SK-N-SH (cell line): ENCODE measurements at regions not wholly inside any gene's neighbourhood (a gene's known extent, or its start where the extent isn't known, plus 50 kb on each side); places are given as distances from the start of the nearest gene placed in this dataset.
"Not testable (repeated sequence)": the region's sequence is repeated elsewhere in the genome, so short reads cannot be mapped to it uniquely, and the experiment has no call there.

Experiments used
- CTCF ChIA-PET: fragments of 300-600, 350-600 bp; formaldehyde crosslinking; extraction: SDS; loops from one replicate; lab custom pipeline; 2021; lab: Yijun Ruan, JAX
- POLR2A ChIA-PET: fragments of 350-600 bp; sonication (Branson Sonifier 250); formaldehyde crosslinking; extraction: SDS; loops from one replicate; lab custom pipeline; 2020; ENCODE audit warnings: antibody characterized with exemption, inconsistent platforms; lab: Yijun Ruan, JAX
- DNase-seq: peaks from one replicate; pipeline ENCODE4 v3.0.0; 2012
- H2AFZ ChIP-seq: fragments of 200-600 bp; sonication (generic); 2 replicates; pipeline ENCODE4 v1.8.1; 2016; ENCODE audit warnings: antibody characterized with exemption, mild to moderate bottlenecking, low read depth
- H3F3A ChIP-seq: fragments of 200-600 bp; sonication (generic); replicated peaks from 2 replicates; pipeline ENCODE3; 2016; ENCODE audit warnings: antibody characterized with exemption, mild to moderate bottlenecking; ENCODE audit not compliant: insufficient read depth
- H3K27ac ChIP-seq, 2 experiments: fragments of 200-500 bp in 1 of 2; fragments of 200-600 bp in 1 of 2; sonication (Bioruptor generic) in 1 of 2; sonication (generic), shearing (Covaris generic) in 1 of 2; 2 replicates each; pipeline versions ENCODE4 v1.5.1 to v1.6.1; 2014 to 2016; ENCODE audit warnings: low read depth in 2 of 2, inconsistent platforms in 1 of 2, low read length in 1 of 2, mild to moderate bottlenecking in 1 of 2, mixed read lengths in 1 of 2
- H3K27me3 ChIP-seq: fragments of 200-600 bp; sonication (generic), shearing (Covaris generic); 2 replicates; pipeline ENCODE4 v1.6.1; 2016; ENCODE audit warnings: mixed run types; ENCODE audit not compliant: insufficient read depth
- H3K36me3 ChIP-seq, 2 experiments: fragments of 200-500 bp in 1 of 2; fragments of 200-600 bp in 1 of 2; sonication (Bioruptor generic) in 1 of 2; sonication (generic) in 1 of 2; replicated peaks in 1 of 2; 2 replicates each; pipeline versions ENCODE3 to v1.5.1; 2014 to 2016; ENCODE audit warnings: low read length in 1 of 2, mild to moderate bottlenecking in 1 of 2; ENCODE audit not compliant: insufficient read depth in 2 of 2, control insufficient read depth in 1 of 2
- H3K4me1 ChIP-seq, 2 experiments: fragments of 200-500 bp in 1 of 2; fragments of 200-600 bp in 1 of 2; sonication (Bioruptor generic) in 1 of 2; sonication (generic), shearing (Covaris generic) in 1 of 2; 2 replicates each; pipeline versions ENCODE4 v1.5.1 to v1.6.1; 2014 to 2016; ENCODE audit warnings: low read depth in 1 of 2, low read length in 1 of 2, mixed run types in 1 of 2; ENCODE audit not compliant: insufficient read depth in 2 of 2, control insufficient read depth in 1 of 2
- H3K4me2 ChIP-seq: fragments of 200-600 bp; sonication (generic), shearing (Covaris generic); 2 replicates; pipeline ENCODE4 v1.6.1; 2017; ENCODE audit warnings: mixed run types
- H3K4me3 ChIP-seq, 2 experiments: fragments of 200-500 bp in 1 of 2; fragments of 200-600 bp in 1 of 2; sonication (Bioruptor generic) in 1 of 2; sonication (generic), shearing (Covaris generic) in 1 of 2; 2 replicates each; pipeline versions ENCODE4 v1.5.1 to v1.8.1; 2014 to 2016; ENCODE audit warnings: low read depth in 2 of 2, inconsistent platforms in 1 of 2, low read length in 1 of 2, mild to moderate bottlenecking in 1 of 2, mixed read lengths in 1 of 2, moderate library complexity in 1 of 2
- H3K79me2 ChIP-seq: fragments of 200-600 bp; sonication (generic); 2 replicates; pipeline ENCODE4 v1.8.1; 2017; ENCODE audit warnings: mild to moderate bottlenecking; ENCODE audit not compliant: insufficient read depth
- H3K9ac ChIP-seq: fragments of 200-600 bp; sonication (generic); 2 replicates; pipeline ENCODE4 v1.6.1; 2017; ENCODE audit warnings: mixed run types
- H3K9me2 ChIP-seq: fragments of 200-600 bp; sonication (generic); 2 replicates; pipeline ENCODE4 v1.6.1; 2017; ENCODE audit warnings: mixed run types
- H3K9me3 ChIP-seq: fragments of 200-600 bp; sonication (generic); 2 replicates; pipeline ENCODE4 v1.6.1; 2017; ENCODE audit warnings: mixed run types, mild to moderate bottlenecking, moderate library complexity
- H4K20me1 ChIP-seq: fragments of 200-600 bp; sonication (generic); 2 replicates; pipeline ENCODE4 v1.6.1; 2017; ENCODE audit warnings: mild to moderate bottlenecking, mixed run types; ENCODE audit not compliant: insufficient read depth
- ELF1 ChIP-seq: IDR thresholded peaks from 2 replicates; pipeline ENCODE4 v1.4.0; 2012
- GATA2 ChIP-seq: sonication (generic); formaldehyde crosslinking; IDR thresholded peaks from 2 replicates; pipeline ENCODE4 v1.5.0; 2020; ENCODE audit warnings: mild to moderate bottlenecking, missing genetic modification reagents
- MEF2A ChIP-seq: IDR thresholded peaks from 2 replicates; pipeline ENCODE4 v1.4.0; 2012; ENCODE audit warnings: low read depth, borderline replicate concordance
- RXRA ChIP-seq: IDR thresholded peaks from 2 replicates; pipeline ENCODE4 v1.4.0; 2012; ENCODE audit warnings: low read depth, mild to moderate bottlenecking, borderline replicate concordance
- TCF12 ChIP-seq: IDR thresholded peaks from 2 replicates; pipeline ENCODE4 v1.4.0; 2012
- YY1 ChIP-seq: IDR thresholded peaks from 2 replicates; pipeline ENCODE4 v1.4.0; 2012; ENCODE audit warnings: low read depth, mild to moderate bottlenecking
- WGBS: methylation state at CpG from one replicate; pipeline ENCODE4 v1.1.6; 2017; ENCODE audit warnings: low lambda C conversion rate; 5-methylcytosine and 5-hydroxymethylcytosine counted together
- TF ChIP-seq, protein P1 (sequence below): IDR thresholded peaks from 2 replicates; pipeline ENCODE4; 2012
- TF ChIP-seq, protein P2 (sequence below): IDR thresholded peaks from 2 replicates; pipeline ENCODE4 v1.4.0; 2012; ENCODE audit warnings: low read depth, borderline replicate concordance
- TF ChIP-seq, protein P3 (sequence below): fragments of 150-350 bp; IDR thresholded peaks from 2 replicates; pipeline ENCODE4 v1.6.1; 2017; ENCODE audit warnings: antibody characterized with exemption, low read length, low read depth, borderline replicate concordance
- TF ChIP-seq, protein P4 (sequence below): IDR thresholded peaks from 2 replicates; pipeline ENCODE4 v1.6.1; 2012; ENCODE audit warnings: mild to moderate bottlenecking, low read depth, low read length, moderate library complexity

DNA sequence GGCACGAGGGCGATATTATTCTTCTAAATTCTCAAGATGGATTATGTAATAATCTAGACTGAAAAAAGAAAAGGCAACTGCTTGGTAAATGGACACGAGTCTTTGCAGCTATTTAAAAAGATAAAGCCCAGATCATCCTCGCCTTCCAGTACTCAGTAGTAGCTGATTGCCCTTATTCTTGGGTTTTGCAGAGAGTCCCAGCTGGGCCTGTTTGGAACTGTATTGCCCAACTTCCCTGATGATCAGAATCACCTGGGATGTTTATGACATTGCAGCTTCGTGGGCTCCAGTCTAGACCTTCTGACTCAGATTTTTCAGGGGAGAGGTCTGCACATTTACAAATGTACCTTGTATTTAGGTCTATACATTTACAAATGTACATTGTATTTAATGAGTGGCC is 213.5 kb downstream of the RAB11FIP4 start:
- no peaks in the 10 kb centered on the region for H3K9me3 ChIP-seq
- H3K4me2 ChIP-seq, result no peak overlapping the region
- POLR2A ChIA-PET, result no interaction called here
- TF ChIP-seq RXRA (no peak), ELF1 (no peak), YY1 (no peak), GATA2 (no peak), MEF2A (no peak)
- TF ChIP-seq, protein P1, sequence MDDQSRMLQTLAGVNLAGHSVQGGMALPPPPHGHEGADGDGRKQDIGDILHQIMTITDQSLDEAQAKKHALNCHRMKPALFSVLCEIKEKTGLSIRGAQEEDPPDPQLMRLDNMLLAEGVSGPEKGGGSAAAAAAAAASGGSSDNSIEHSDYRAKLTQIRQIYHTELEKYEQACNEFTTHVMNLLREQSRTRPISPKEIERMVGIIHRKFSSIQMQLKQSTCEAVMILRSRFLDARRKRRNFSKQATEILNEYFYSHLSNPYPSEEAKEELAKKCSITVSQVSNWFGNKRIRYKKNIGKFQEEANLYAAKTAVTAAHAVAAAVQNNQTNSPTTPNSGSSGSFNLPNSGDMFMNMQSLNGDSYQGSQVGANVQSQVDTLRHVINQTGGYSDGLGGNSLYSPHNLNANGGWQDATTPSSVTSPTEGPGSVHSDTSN, result no peak
- TF ChIP-seq, protein P2, sequence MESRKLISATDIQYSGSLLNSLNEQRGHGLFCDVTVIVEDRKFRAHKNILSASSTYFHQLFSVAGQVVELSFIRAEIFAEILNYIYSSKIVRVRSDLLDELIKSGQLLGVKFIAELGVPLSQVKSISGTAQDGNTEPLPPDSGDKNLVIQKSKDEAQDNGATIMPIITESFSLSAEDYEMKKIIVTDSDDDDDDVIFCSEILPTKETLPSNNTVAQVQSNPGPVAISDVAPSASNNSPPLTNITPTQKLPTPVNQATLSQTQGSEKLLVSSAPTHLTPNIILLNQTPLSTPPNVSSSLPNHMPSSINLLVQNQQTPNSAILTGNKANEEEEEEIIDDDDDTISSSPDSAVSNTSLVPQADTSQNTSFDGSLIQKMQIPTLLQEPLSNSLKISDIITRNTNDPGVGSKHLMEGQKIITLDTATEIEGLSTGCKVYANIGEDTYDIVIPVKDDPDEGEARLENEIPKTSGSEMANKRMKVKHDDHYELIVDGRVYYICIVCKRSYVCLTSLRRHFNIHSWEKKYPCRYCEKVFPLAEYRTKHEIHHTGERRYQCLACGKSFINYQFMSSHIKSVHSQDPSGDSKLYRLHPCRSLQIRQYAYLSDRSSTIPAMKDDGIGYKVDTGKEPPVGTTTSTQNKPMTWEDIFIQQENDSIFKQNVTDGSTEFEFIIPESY, result no peak
- TF ChIP-seq, protein P3, sequence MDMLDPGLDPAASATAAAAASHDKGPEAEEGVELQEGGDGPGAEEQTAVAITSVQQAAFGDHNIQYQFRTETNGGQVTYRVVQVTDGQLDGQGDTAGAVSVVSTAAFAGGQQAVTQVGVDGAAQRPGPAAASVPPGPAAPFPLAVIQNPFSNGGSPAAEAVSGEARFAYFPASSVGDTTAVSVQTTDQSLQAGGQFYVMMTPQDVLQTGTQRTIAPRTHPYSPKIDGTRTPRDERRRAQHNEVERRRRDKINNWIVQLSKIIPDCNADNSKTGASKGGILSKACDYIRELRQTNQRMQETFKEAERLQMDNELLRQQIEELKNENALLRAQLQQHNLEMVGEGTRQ, result no peak
- TF ChIP-seq, protein P4, sequence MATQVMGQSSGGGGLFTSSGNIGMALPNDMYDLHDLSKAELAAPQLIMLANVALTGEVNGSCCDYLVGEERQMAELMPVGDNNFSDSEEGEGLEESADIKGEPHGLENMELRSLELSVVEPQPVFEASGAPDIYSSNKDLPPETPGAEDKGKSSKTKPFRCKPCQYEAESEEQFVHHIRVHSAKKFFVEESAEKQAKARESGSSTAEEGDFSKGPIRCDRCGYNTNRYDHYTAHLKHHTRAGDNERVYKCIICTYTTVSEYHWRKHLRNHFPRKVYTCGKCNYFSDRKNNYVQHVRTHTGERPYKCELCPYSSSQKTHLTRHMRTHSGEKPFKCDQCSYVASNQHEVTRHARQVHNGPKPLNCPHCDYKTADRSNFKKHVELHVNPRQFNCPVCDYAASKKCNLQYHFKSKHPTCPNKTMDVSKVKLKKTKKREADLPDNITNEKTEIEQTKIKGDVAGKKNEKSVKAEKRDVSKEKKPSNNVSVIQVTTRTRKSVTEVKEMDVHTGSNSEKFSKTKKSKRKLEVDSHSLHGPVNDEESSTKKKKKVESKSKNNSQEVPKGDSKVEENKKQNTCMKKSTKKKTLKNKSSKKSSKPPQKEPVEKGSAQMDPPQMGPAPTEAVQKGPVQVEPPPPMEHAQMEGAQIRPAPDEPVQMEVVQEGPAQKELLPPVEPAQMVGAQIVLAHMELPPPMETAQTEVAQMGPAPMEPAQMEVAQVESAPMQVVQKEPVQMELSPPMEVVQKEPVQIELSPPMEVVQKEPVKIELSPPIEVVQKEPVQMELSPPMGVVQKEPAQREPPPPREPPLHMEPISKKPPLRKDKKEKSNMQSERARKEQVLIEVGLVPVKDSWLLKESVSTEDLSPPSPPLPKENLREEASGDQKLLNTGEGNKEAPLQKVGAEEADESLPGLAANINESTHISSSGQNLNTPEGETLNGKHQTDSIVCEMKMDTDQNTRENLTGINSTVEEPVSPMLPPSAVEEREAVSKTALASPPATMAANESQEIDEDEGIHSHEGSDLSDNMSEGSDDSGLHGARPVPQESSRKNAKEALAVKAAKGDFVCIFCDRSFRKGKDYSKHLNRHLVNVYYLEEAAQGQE, result no peak
- TF ChIP-seq, all 33 proteins: peak for 0
- H2AFZ ChIP-seq, result no peak overlapping the region
- H3K27ac ChIP-seq, result no peak overlapping the region
- H4K20me1 ChIP-seq, result no peaks in the 10 kb centered on the region
- H3K4me3 ChIP-seq, result no peak overlapping the region
- no peaks in the 10 kb centered on the region for H3F3A ChIP-seq
- CTCF ChIA-PET, result interaction anchor here (1.2 kb wide), 1 partner anchor 46 kb away, joined by 3 read pairs; no protein-coding TSS in a partner anchor
- no peak overlapping the region for H3K9ac ChIP-seq
- no peaks in the 10 kb centered on the region for H3K9me2 ChIP-seq
- no peak for DNase-seq
- 0 out of 4 replicates have a peak, but pooled peaks cover 0 to under 1% of the 10 kb centered on the region in 2 experiments for H3K4me1 ChIP-seq
- H3K79me2 ChIP-seq, result no peaks in the 10 kb centered on the region
- no peaks in the 10 kb centered on the region for H3K36me3 ChIP-seq
- 89% methylated on average over 5 of the region's 5 CpGs for WGBS
- no peaks in the 10 kb centered on the region for H3K27me3 ChIP-seq

DNA sequence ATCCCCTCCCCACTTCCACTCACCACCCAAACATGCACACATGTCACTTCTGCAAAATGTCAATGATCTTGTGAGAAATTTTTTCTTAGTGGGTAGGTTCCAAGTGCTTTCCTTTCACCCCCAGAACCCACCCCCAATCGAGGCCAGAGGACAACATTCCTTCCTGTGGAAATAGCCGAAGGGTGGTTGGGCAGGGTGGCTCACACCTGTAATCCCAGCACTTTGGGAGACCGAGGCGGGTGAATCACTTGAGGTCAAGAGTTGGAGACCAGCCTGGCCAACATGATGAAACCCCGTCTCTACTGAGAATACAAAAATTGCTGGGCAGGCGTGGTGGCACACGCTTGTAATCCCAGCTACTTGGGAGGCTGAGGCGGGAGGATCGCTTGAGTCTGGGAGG is 208.7 kb downstream of the RAB11FIP4 start:
- H3K36me3 ChIP-seq, H3K4me3 ChIP-seq, H3K27me3 ChIP-seq, H3K9me3 ChIP-seq, H3K27ac ChIP-seq, H3K9me2 ChIP-seq, H3K79me2 ChIP-seq, H4K20me1 ChIP-seq, H2AFZ ChIP-seq, H3K9ac ChIP-seq, POLR2A ChIA-PET, DNase-seq, H3K4me2 ChIP-seq: not testable (repeated sequence)
- 82% methylated on average over 9 of the region's 9 CpGs for WGBS
- H3K4me1 ChIP-seq, result peaks cover 2 to 21% of the 10 kb centered on the region in 2 experiments; a peak in 3 of 4 replicates
- TF ChIP-seq TCF12, result peak; percentile 40; the same call in 1 of the 2 replicates
- H3F3A ChIP-seq, result peaks cover 18% of the 10 kb centered on the region
- CTCF ChIA-PET, result interaction anchor here (0.6 kb wide), 1 partner anchor 348 kb away, joined by 4 read pairs; no protein-coding TSS in a partner anchor
